H1 (cell line): ENCODE measurements at regions not wholly inside any gene's neighbourhood (a gene's known extent, or its start where the extent isn't known, plus 50 kb on each side); places are given as distances from the start of the nearest gene placed in this dataset.

ENCODE experiments used
- EGR1 ChIP-seq: IDR thresholded peaks from 2 replicates; pipeline ENCODE4 v1.6.1; 2011; ENCODE audit warnings: low read depth, low read length, borderline replicate concordance
- EP300 ChIP-seq, 2 experiments: IDR thresholded peaks; 1 replicate in 1 of 2; 2 replicates in 1 of 2; pipeline ENCODE4 v1.6.1; 2011 to 2012; ENCODE audit warnings: low read depth in 2 of 2, low read length in 2 of 2, mild to moderate bottlenecking in 2 of 2, borderline replicate concordance in 1 of 2, inconsistent platforms in 1 of 2, moderate library complexity in 1 of 2
- MAFK ChIP-seq: IDR thresholded peaks from 2 replicates; pipeline ENCODE4 v1.6.1; 2012; ENCODE audit warnings: low read depth, mild to moderate bottlenecking, improper control_type of control experiment, low read length

- no peak for TF ChIP-seq EP300 (IDR thresholded peaks at IDR 0.05; ENCODE audit: borderline replicate concordance in 1 of 2, low read depth in 2 of 2, low read length in 2 of 2)
- TF ChIP-seq MAFK, result no peak
- no peak for TF ChIP-seq EGR1
Observed at GRCh38 chr10:44828508-44829142, 82.5 kb upstream of the TMEM72 start.
